MM.1S (cell line): ENCODE measurements at regions not wholly inside any gene's neighbourhood (a gene's known extent, or its start where the extent isn't known, plus 50 kb on each side); places are given as distances from the start of the nearest gene placed in this dataset.

Source experiments
- EZH2 ChIP-seq: fragments of 300-600 bp; sonication (generic); optimal IDR thresholded peaks from 2 replicates; pipeline ENCODE3; 2017; ENCODE audit warnings: low read depth, mild to moderate bottlenecking, antibody characterized with exemption, low read length, mixed read lengths
- EZH2phosphoT487 ChIP-seq: fragments of 300-600 bp; sonication (generic); IDR thresholded peaks from 2 replicates; pipeline ENCODE4 v1.6.1; 2018; ENCODE audit warnings: antibody characterized with exemption, low read length
- TF ChIP-seq, protein P1 (sequence below): fragments of 300-600 bp; sonication (generic); IDR thresholded peaks from 2 replicates; pipeline ENCODE4 v1.5.1; 2016; ENCODE audit warnings: antibody characterized with exemption, low read length, mixed read lengths

DNA sequence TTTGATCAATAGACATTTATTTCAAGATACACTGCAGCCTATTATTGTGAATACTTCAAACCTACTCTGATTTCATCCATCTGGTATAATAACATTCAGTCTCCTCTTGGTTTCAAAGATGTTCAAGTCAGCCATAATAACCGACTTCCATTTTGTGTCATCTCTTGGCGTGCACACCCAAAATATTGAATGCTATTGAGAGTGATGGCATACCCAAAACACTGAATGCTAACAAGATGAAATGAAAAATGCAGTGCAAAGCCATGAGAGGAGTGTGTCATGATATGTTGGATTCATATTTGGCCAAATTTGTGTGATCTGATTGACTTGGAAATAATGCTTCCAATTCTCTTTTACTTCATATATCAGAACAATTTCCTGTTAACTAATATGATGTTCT lies 181.2 kb upstream of the PCDH17 start:
- TF ChIP-seq, protein P1, sequence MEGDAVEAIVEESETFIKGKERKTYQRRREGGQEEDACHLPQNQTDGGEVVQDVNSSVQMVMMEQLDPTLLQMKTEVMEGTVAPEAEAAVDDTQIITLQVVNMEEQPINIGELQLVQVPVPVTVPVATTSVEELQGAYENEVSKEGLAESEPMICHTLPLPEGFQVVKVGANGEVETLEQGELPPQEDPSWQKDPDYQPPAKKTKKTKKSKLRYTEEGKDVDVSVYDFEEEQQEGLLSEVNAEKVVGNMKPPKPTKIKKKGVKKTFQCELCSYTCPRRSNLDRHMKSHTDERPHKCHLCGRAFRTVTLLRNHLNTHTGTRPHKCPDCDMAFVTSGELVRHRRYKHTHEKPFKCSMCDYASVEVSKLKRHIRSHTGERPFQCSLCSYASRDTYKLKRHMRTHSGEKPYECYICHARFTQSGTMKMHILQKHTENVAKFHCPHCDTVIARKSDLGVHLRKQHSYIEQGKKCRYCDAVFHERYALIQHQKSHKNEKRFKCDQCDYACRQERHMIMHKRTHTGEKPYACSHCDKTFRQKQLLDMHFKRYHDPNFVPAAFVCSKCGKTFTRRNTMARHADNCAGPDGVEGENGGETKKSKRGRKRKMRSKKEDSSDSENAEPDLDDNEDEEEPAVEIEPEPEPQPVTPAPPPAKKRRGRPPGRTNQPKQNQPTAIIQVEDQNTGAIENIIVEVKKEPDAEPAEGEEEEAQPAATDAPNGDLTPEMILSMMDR = no peak
- TF ChIP-seq EZH2 (no peak), EZH2phosphoT487 (no peak)
